ENCODE measurements at regions not wholly inside any gene's neighbourhood (a gene's known extent, or its start where the extent isn't known, plus 50 kb on each side); places are given as distances from the start of the nearest gene placed in this dataset.

DNA sequence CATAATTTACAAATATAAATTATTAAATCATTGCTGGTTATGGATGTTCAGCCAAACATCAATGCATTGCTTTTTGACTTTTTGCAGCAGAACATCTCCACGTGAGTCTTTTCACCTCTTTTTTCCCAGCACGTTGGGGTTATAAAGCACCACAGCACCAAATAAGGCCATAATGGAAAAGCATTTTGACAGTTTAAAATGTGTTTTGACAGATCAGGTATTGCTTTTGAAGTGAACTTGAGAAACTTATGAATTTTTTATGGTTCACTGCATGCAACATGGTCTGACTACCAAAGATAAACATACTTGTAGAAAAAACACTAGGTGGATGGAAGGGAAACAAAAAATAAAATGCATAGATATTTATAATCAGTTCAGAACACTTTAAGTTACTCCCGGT lies 622.4 kb downstream of the HTR1B start:
- TF ChIP-seq, protein P1, sequence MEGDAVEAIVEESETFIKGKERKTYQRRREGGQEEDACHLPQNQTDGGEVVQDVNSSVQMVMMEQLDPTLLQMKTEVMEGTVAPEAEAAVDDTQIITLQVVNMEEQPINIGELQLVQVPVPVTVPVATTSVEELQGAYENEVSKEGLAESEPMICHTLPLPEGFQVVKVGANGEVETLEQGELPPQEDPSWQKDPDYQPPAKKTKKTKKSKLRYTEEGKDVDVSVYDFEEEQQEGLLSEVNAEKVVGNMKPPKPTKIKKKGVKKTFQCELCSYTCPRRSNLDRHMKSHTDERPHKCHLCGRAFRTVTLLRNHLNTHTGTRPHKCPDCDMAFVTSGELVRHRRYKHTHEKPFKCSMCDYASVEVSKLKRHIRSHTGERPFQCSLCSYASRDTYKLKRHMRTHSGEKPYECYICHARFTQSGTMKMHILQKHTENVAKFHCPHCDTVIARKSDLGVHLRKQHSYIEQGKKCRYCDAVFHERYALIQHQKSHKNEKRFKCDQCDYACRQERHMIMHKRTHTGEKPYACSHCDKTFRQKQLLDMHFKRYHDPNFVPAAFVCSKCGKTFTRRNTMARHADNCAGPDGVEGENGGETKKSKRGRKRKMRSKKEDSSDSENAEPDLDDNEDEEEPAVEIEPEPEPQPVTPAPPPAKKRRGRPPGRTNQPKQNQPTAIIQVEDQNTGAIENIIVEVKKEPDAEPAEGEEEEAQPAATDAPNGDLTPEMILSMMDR (optimal IDR thresholded peaks at IDR 0.05 in 1 of 3, IDR thresholded peaks at IDR 0.05 in 1 of 3, conservative IDR thresholded peaks at IDR 0.05 in 1 of 3; ENCODE audit: extremely low read depth in 1 of 3, insufficient read depth in 2 of 3, low read length in 3 of 3), result no peak
- no peak for TF ChIP-seq EZH2 (IDR thresholded peaks at IDR 0.05; ENCODE audit: low read length)

All from keratinocyte (primary cell).